CD14-positive monocyte (primary cell): ENCODE measurements at regions not wholly inside any gene's neighbourhood (a gene's known extent, or its start where the extent isn't known, plus 50 kb on each side); places are given as distances from the start of the nearest gene placed in this dataset.

Experiments
- DNase-seq, 3 donors: peaks; one replicate each; pipeline ENCODE4 v3.0.0-alpha.2; 2011 to 2022
- H2AFZ ChIP-seq: 2 replicates; pipeline ENCODE4 v1.6.0; 2012; ENCODE audit warnings: mild to moderate bottlenecking, low read depth, low read length, inconsistent platforms; ENCODE audit not compliant: insufficient read depth, poor library complexity, severe bottlenecking
- H3K27ac ChIP-seq, 2 donors: 1 replicate in 1 of 2; 2 replicates in 1 of 2; pipeline ENCODE4 v1.5.1; 2012 to 2013; ENCODE audit warnings: low read length in 2 of 2, control low read depth in 1 of 2, inconsistent platforms in 1 of 2, low read depth in 1 of 2, mild to moderate bottlenecking in 1 of 2
- H3K27me3 ChIP-seq, 2 donors: one replicate each; pipeline versions ENCODE4 v1.6.0 to v1.6.1; 2011 to 2013; ENCODE audit warnings: low read length in 2 of 2; ENCODE audit not compliant: control insufficient read depth in 2 of 2, insufficient read depth in 2 of 2
- H3K36me3 ChIP-seq, 2 donors: replicated peaks in 1 of 2; 1 replicate in 1 of 2; 2 replicates in 1 of 2; pipeline versions ENCODE4 v1.5.1 to v1.6.1; 2012 to 2013; ENCODE audit warnings: low read length in 2 of 2, control low read depth in 1 of 2, inconsistent platforms in 1 of 2, mild to moderate bottlenecking in 1 of 2; ENCODE audit not compliant: insufficient read depth in 2 of 2, control insufficient read depth in 1 of 2
- H3K4me1 ChIP-seq, 2 donors: 1 replicate in 1 of 2; 2 replicates in 1 of 2; pipeline versions ENCODE4 v1.5.1 to v1.6.1; 2012 to 2013; ENCODE audit warnings: low read length in 2 of 2, control low read depth in 1 of 2, inconsistent platforms in 1 of 2, mild to moderate bottlenecking in 1 of 2, moderate library complexity in 1 of 2; ENCODE audit not compliant: insufficient read depth in 2 of 2, control insufficient read depth in 1 of 2
- H3K4me2 ChIP-seq: replicated peaks from 2 replicates; pipeline ENCODE3; 2012; ENCODE audit warnings: low read length, moderate library complexity, mild to moderate bottlenecking; ENCODE audit not compliant: poor library complexity, severe bottlenecking; ENCODE audit errors: extremely low read depth
- H3K4me3 ChIP-seq, 3 experiments: fragments of 200-600 bp in 1 of 3; sonication (generic) in 1 of 3; replicated peaks in 1 of 3; 1 replicate in 2 of 3; 2 replicates in 1 of 3; pipeline ENCODE4 v1.5.1; 2011 to 2013; ENCODE audit warnings: low read length in 3 of 3, mild to moderate bottlenecking in 3 of 3, control low read depth in 2 of 3, low read depth in 2 of 3, inconsistent platforms in 1 of 3, moderate library complexity in 1 of 3
- H3K79me2 ChIP-seq: 2 replicates; pipeline ENCODE4 v1.6.0; 2012; ENCODE audit warnings: mild to moderate bottlenecking, control low read depth, inconsistent platforms, low read length, moderate library complexity; ENCODE audit not compliant: insufficient read depth
- H3K9ac ChIP-seq: 2 replicates; pipeline ENCODE4 v1.6.0; 2017; ENCODE audit warnings: low read length, mild to moderate bottlenecking; ENCODE audit not compliant: insufficient read depth, poor library complexity, severe bottlenecking
- H3K9me3 ChIP-seq, 2 donors: replicated peaks in 1 of 2; 1 replicate in 1 of 2; 2 replicates in 1 of 2; pipeline versions ENCODE4 v1.5.1 to v1.6.1; 2012 to 2013; ENCODE audit warnings: low read length in 2 of 2, control low read depth in 1 of 2; ENCODE audit not compliant: control insufficient read depth in 1 of 2, insufficient read depth in 1 of 2
- H4K20me1 ChIP-seq: 2 replicates; pipeline ENCODE4 v1.6.0; 2012; ENCODE audit warnings: mild to moderate bottlenecking, low read length, control low read depth, moderate library complexity; ENCODE audit not compliant: insufficient read depth
- H3K27ac Mint-ChIP-seq, 7 donors: one replicate each; pipeline ENCODE4 v1.8.0; 2020; ENCODE audit warnings: mild to moderate bottlenecking in 7 of 7, mixed read lengths in 7 of 7, moderate library complexity in 6 of 7, inconsistent platforms in 2 of 7
- H3K27me3 Mint-ChIP-seq, 3 donors: one replicate each; pipeline ENCODE4 v1.8.0; 2021 to 2022; ENCODE audit warnings: low read depth in 3 of 3, mild to moderate bottlenecking in 3 of 3, mixed read lengths in 3 of 3, moderate library complexity in 3 of 3, inconsistent platforms in 1 of 3
- H3K36me3 Mint-ChIP-seq, 2 donors: one replicate each; pipeline ENCODE4 v1.8.0; 2020; ENCODE audit warnings: mixed read lengths in 2 of 2, inconsistent platforms in 1 of 2, mild to moderate bottlenecking in 1 of 2
- H3K4me1 Mint-ChIP-seq: one replicate; pipeline ENCODE4 v1.8.0; 2020; ENCODE audit warnings: mild to moderate bottlenecking, mixed read lengths
- H3K4me3 Mint-ChIP-seq, 2 donors: one replicate each; pipeline ENCODE4 v1.8.0; 2020; ENCODE audit warnings: mild to moderate bottlenecking in 2 of 2, mixed read lengths in 2 of 2, moderate library complexity in 1 of 2
- H3K9me3 Mint-ChIP-seq, 7 donors: one replicate each; pipeline ENCODE4 v1.8.0; 2020 to 2022; ENCODE audit warnings: mixed read lengths in 7 of 7, mild to moderate bottlenecking in 6 of 7, moderate library complexity in 6 of 7, inconsistent platforms in 2 of 7
- CTCF ChIP-seq: fragments of 200-600 bp; IDR thresholded peaks from one replicate; pipeline ENCODE4 v1.8.0; 2022; ENCODE audit warnings: antibody characterized with exemption, mild to moderate bottlenecking
- WGBS: methylation state at CpG from one replicate; pipeline ENCODE4 v1.1.5; 2013; ENCODE audit warnings: missing lambda C conversion rate; ENCODE audit not compliant: insufficient coverage; 5-methylcytosine and 5-hydroxymethylcytosine counted together
- intact Hi-C, 2 donors: fragments of 100-400 bp; cut with micrococcal nuclease; formaldehyde crosslinking; loops; one replicate each; pipeline versions ENCODE4 v1.15.0 to v1.15.1; 2023

- H3K36me3 Mint-ChIP-seq = no peaks in the 10 kb centered on the region
- no peaks in the 10 kb centered on the region for H3K4me1 Mint-ChIP-seq
- no peak overlapping the region for H3K27ac ChIP-seq
- no peaks in the 10 kb centered on the region for H4K20me1 ChIP-seq
- no peaks in the 10 kb centered on the region for H3K79me2 ChIP-seq
- no peaks in the 10 kb centered on the region for H3K36me3 ChIP-seq
- H3K27me3 ChIP-seq = no peaks in the 10 kb centered on the region
- H3K9me3 ChIP-seq = no peaks in the 10 kb centered on the region
- H3K9me3 Mint-ChIP-seq = peaks cover 0 to 11% (median 4%) of the 10 kb centered on the region in 7 donors
- no peak for TF ChIP-seq CTCF
- H2AFZ ChIP-seq = no peak overlapping the region
- intact Hi-C loops = no loop called here
- no peak overlapping the region for H3K4me3 Mint-ChIP-seq
- peaks cover 0 to 4% (median 4%) of the 10 kb centered on the region in 3 donors for H3K27me3 Mint-ChIP-seq
- H3K4me3 ChIP-seq = no peak overlapping the region
- no peaks in the 10 kb centered on the region for H3K4me1 ChIP-seq
- no peak overlapping the region for H3K4me2 ChIP-seq
- WGBS = 82% methylated on average over 12 of the region's 12 CpGs
- H3K27ac Mint-ChIP-seq = no peak overlapping the region
- DNase-seq = no peak
- no peak overlapping the region for H3K9ac ChIP-seq
These were observed 153.9 kb upstream of the GSC start for GRCh38 chr14:94923786-94924185.

GRCh38 chr14:94922595-94923239 is 152.8 kb upstream of the GSC start:
- no peak overlapping the region for H3K4me3 ChIP-seq
- H3K9me3 ChIP-seq = no peaks in the 10 kb centered on the region
- H3K36me3 ChIP-seq = no peaks in the 10 kb centered on the region
- no peaks in the 10 kb centered on the region for H3K27me3 ChIP-seq
- intact Hi-C loops = no loop called here
- Mint-ChIP-seq H3K4me3 (no peak overlapping the region), H3K27ac (no peak overlapping the region), H3K27me3 (peaks cover 0 to 7% (median 4%) of the 10 kb centered on the region in 3 donors), H3K9me3 (peaks cover 0 to 10% (median 4%) of the 10 kb centered on the region in 7 donors), H3K4me1 (no peaks in the 10 kb centered on the region), H3K36me3 (no peaks in the 10 kb centered on the region)
- no peak for TF ChIP-seq CTCF
- no peaks in the 10 kb centered on the region for H3K4me1 ChIP-seq
- no peak overlapping the region for H3K27ac ChIP-seq
- no peaks in the 10 kb centered on the region for H4K20me1 ChIP-seq
- no peak for DNase-seq
- no peak overlapping the region for H3K9ac ChIP-seq
- no peaks in the 10 kb centered on the region for H3K79me2 ChIP-seq
- WGBS = 77% methylated on average over 5 of the region's 11 CpGs
- H3K4me2 ChIP-seq = no peak overlapping the region
- no peak overlapping the region for H2AFZ ChIP-seq
